GM18505 (cell line): ENCODE measurements at regions not wholly inside any gene's neighbourhood (a gene's known extent, or its start where the extent isn't known, plus 50 kb on each side); places are given as distances from the start of the nearest gene placed in this dataset.

ENCODE experiments used
- ATAC-seq: cut with Tn5 transposase; IDR thresholded peaks from one replicate; pipeline ENCODE4 v1.9.1; 2021; ENCODE audit not compliant: unreplicated experiment
- POLR2A ChIP-seq: IDR thresholded peaks from 4 replicates; pipeline ENCODE4 v1.6.1; 2011; ENCODE audit warnings: borderline replicate concordance; ENCODE audit not compliant: insufficient read depth, insufficient read length; ENCODE audit errors: extremely low read depth

DNA sequence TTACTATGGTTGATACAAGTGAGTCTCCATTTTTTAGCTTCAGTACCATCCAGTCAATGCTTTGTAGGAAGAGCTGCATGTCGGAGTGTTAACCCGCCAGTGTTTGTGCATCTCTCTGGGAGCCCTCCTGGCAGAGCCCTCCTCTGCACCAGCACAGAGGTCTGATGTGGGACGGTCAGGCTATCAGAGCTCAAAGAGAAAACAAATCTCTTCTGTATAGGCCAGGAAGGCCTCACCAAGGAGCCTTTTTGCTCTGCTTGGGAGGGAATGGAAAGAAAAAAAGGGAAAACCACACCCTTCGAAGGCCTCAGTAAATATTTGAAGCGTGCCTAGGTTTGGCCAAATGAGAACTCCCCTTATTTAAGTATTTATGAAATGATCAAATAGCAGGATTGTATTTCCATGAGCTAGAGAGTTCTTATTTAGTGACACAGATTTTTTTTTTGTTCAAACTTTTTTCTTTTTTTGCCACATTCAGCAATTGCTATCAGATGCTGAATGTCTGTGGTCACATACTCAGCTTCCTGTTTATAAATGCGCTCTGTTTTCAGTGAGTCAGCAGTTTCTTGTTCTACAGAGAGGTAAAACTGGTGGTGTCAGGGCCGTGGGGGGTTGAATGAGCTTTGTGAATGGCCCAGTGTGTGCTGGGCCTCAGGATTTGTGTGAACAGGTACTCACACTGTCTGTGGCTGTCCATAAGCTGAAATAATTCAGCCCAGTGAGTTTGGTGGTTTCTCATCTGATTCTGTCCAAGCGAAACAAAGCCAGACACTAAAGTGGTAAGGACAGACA lies 226.6 kb downstream of the SNX18 start:
- no peak for TF ChIP-seq POLR2A
- peak; percentile 82 for ATAC-seq

DNA sequence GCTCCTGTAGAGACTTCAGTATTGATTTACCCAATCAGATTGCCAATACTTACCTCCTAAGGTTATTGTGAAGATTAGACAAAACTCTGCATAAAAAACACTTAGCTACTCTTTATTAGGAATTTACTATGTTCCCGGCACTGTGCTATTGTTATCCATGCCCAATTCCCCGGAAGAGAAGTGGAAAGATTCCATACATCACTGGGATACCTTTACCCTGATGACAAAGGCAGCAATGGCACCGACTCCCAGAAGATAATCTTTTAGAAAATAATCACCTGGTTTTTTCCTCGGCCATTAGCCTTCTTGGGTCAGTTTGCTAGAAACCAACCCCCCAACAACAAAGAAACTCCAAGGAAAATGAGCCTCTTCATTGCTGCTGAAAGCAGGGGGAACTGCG lies 226.0 kb downstream of the SNX18 start:
- TF ChIP-seq POLR2A, result no peak
- no peak for ATAC-seq

DNA sequence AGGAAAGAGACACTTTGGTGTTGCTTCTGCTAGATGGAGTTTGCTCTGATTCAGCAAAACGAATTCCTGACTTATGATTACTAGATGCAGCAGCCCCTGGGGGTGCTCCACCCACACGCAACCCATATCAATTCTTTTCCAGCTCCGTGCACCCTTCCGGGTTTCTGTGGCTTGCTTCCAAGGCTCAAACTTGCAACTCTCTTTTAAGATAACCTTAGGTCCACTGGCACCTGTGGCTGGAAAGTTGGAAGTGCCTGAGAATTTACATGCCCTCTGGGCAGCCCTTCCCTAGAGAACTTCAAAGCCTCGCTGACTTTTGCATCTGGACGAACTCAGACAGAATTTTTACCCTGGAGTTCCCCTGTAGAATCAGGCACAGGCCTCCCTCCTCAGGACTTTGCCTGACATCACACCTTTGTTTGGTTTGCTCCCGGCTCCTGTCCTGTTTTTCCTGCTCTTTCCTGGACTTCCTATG lies 224.9 kb downstream of the SNX18 start:
- TF ChIP-seq POLR2A, result no peak
- ATAC-seq, result no peak

DNA sequence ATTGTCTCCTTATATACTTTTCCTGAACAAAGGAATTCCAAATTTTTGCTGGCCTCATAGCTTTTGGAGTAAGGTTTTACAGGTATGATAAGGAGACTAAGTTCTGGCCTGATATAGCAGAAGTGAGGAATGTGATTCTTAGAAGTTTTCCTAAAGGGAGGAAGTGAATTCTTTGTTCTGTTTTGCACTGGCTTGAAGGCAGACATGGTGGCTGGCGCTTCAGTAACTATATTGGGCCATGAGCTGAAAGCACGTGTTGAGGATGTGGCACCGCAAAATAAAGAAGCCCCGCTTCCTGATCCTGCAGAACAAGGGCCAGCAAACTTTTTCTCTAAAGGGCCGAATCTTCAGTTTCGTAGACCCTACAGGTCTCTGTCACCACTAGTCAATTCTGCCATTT lies 224.2 kb downstream of the SNX18 start:
- TF ChIP-seq POLR2A, result no peak
- no peak for ATAC-seq

DNA sequence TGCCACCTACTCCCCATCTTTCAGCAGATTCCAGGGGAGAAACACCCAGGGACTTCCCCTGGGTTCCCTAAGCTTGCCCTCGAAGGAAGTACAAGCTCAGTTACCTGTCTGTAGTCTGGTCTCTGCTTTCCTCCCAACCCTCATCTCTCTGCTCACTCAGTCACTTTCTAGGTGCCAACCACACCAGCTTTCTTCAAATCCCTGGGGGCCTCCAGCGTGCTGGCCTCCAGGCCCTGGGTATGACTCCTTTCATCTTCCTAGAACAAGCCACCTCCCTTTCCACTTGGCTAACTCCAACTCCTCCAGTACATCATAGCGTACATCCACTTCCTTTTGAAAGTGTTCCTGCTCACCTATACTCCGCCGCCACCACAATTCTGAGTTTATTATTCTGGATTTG lies 222.6 kb downstream of the SNX18 start:
- TF ChIP-seq POLR2A, result no peak
- ATAC-seq, result no peak

DNA sequence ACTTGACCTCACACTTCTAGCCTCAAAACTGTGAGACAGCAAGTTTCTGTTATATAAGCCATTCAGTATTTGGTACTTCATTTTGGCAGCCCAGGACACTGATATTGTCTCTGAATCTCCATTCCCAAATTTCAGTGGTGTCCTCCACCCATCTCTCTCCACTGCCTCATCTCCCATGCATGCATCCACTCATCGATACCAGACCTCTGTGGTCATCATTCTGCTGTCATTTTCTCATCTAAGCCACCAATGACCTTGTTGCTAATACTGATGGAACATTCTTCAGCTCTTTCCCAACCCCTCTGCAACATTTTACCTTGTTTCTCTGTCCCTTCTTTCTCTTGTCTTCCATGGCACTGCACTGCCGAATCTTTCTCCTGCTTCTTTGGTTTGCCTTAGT lies 221.8 kb downstream of the SNX18 start:
- no peak for ATAC-seq
- TF ChIP-seq POLR2A, result no peak

DNA sequence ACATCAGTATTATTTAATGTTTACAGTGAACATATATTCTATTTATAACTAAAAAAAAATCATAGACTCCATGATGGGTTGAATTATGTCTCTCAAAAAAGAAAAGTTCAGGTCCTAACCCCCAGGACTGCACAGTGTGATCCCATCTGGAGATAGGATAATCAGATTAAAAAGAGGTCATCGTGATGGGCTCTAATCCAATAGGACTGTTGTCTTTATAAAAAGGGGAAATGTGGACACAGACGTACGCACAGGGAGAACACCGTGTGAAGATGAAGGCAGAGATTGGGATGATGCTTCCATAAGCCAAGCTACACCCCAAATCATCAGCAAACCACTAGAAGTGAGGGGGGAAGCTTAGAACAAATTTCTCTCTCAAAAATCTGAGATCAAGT lies 221.4 kb downstream of the SNX18 start:
- ATAC-seq, result no peak
- TF ChIP-seq POLR2A, result no peak

DNA sequence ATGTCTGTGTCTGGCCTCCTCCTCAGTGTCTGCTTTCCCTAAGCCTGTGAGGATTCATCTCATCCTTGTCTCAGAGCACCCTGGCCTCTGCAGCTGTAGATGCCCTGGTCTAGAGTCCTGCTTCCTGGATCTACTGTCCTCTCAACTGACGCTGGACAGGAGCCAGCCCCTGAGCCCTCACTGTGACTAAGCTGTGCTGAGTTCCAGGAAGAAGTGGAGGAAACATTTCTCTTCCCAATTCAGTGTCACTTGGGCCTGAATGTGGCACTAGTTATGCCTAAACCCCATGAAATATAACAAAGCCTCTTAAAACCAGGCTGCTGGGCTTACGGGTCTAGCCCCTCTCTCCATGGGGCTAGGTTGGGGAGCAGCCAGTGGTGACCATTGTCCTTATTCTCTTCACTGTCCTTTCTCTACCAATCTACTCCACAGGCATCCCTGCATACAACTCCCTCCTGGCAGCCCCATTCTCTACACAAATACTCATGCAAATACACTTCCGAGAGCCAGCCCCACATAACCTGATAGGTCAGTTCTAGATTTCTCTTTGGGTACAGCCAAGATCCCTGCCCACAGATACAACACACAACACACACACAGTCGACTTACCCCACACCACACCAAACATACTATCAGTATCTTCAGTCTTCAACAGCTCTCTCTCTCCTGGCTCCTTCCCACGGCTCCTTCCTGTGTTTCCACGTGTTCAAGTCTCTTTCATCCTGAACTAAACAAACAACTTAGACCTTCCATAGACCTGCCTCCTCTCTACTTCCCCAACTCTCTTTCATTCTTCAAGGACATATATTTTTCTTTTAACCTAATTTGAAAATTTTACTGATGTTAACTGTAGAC lies 220.8 kb downstream of the SNX18 start:
- ATAC-seq, result no peak
- TF ChIP-seq POLR2A, result no peak

DNA sequence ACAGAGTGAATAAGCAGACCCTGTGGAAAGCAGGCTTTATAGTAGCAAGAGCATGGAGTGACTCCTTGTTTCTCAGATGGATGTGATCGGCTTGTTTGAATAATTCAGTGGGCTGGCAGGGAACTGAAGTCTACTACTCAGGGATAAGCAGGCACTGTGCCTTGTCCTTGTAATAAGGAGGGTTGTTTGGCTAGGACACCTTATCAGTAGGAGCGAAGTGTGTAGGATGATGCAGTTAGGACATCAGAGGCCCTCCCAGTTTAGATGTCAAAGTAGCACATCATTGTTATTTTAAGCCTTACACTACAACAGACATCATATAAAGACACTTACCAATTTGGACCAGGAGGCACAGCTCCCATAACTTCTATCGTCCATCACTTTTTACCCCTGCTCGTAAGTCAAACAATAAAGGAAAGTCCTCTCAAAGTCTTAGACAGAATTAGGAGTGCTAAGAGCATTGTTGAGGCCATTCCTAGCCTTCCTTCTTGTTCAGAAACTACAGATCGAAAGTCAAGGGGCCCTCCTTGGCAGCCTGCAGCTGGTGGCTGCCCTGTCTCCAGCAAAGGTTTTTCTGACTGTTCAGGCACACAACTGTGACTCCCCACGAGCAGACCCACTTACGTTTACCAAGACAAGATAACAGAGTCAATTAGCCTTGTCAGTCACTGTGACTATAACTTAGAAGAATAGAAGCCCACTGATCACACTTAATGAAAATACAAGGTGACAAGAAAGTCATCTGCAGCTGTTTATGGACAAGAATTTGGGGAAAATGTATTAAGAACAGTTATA lies 218.6 kb downstream of the SNX18 start:
- no peak for ATAC-seq

DNA sequence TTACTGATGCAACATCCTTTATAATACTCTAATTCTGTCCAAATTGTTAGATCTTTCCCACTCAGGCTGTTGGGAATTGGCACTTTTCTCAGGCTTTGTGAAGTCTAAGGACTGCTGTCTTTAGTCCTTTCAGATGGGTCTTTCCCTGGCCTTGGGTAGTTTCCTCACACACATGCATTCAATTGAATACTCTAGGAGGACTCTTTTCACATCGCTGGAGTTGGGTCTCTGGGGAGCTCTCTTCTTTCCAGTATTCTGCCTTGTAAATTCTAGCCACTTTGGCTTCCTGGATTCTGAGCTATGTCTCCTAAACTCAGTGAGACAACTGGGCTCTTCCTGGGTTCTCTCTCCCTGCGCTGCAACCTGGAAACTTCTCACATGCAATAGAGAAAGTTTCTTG lies 215.5 kb downstream of the SNX18 start:
- no peak for ATAC-seq
- TF ChIP-seq POLR2A, result no peak

More for the DNA sequence above, 218.6 kb downstream of the SNX18 start:
- no peak for TF ChIP-seq POLR2A

DNA sequence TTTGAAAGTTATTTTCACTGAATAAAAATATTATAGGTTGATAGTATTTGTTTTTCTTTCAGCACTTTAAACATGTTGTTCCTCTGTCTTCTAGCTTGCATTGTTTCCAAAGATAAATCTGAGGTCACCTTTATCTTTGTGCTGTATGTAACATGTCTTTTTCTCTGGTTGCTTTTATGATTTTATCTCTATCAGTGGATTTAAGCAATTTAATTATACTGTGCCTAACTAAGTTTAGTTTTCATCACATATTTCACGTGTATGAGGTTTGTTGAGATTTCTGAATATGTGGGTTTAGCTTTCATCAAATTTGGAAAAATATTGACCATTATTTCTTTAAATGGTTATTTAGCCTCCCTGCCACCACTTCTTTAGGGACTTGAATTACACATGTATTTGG lies 214.5 kb downstream of the SNX18 start:
- ATAC-seq, result no peak
- TF ChIP-seq POLR2A, result no peak

DNA sequence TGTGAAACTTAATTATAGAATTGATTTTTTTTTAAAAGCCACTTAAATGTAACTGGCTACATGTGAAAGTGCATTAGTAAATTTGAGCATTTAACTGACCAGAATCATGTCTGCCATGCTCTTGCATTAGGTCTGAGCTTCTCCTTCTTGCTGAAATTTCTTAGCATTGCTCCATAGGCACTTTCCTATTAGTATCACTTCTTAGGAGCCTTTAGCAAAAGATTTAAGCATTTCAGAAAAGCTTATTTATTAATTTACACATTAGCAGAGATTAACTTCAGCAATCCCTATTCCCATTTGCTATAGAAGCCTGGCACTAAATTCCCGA lies 211.0 kb downstream of the SNX18 start:
- ATAC-seq, result no peak
- no peak for TF ChIP-seq POLR2A

DNA sequence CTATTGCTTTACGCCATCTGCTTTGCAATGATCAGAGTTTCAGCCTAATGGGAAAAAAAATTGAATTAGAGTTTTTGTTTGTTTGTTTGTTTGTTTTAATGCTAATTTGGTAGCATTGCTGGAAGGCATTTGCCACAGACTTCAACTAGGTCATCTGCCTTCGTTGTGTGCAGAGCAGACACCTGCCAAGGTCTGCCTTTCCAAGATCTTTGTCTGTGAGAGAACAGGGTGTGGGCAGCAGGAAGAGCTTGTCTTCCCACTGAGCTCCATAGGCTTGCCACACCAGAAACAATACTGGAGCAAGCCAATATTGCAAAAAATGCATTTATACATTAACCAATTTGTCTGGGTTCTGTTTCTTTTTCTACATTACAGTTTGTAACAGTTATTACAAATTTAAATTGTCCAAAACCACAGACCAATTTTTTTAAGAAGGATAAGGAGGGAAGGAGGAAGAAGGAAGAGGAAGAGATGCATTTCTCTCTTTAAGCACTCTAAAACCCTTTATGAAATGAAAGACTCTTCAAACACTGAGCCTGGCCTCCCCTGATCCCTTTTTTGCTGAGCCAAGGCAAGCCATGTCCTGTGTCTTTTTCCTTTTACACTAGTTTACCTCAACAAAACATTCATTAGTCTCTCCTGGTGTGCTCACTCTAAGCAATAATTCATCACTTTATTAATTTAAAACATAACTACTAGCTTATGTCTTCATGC lies 210.5 kb downstream of the SNX18 start:
- no peak for ATAC-seq
- TF ChIP-seq POLR2A, result no peak
